ENCODE measurements at regions not wholly inside any gene's neighbourhood (a gene's known extent, or its start where the extent isn't known, plus 50 kb on each side); places are given as distances from the start of the nearest gene placed in this dataset.

DNA sequence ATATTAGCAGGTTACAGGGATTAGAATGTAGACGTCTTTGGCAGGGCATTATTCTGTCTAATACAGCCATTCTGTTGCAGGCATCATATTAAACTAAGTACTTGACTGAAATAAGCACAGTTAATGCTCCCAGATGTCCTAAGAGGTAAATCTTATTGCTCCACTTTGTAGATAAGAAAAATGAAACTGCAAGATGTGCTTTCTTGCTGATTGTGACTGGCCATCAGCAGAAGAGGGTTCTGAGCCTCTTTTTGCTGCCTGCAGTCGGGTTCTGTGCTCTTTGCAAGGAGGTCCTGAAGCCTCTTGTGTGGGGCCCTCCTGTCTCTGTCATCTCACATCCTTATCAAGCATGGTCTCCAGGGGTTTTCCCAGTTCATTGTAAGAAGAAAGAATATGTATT lies 167.1 kb downstream of the KCNJ2 start:
- TF ChIP-seq, protein P1, sequence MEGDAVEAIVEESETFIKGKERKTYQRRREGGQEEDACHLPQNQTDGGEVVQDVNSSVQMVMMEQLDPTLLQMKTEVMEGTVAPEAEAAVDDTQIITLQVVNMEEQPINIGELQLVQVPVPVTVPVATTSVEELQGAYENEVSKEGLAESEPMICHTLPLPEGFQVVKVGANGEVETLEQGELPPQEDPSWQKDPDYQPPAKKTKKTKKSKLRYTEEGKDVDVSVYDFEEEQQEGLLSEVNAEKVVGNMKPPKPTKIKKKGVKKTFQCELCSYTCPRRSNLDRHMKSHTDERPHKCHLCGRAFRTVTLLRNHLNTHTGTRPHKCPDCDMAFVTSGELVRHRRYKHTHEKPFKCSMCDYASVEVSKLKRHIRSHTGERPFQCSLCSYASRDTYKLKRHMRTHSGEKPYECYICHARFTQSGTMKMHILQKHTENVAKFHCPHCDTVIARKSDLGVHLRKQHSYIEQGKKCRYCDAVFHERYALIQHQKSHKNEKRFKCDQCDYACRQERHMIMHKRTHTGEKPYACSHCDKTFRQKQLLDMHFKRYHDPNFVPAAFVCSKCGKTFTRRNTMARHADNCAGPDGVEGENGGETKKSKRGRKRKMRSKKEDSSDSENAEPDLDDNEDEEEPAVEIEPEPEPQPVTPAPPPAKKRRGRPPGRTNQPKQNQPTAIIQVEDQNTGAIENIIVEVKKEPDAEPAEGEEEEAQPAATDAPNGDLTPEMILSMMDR (IDR thresholded peaks at IDR 0.05): no peak
- TF ChIP-seq EP300 (IDR thresholded peaks at IDR 0.05): no peak
- no peak for TF ChIP-seq POLR2AphosphoS5 (IDR thresholded peaks at IDR 0.05)
- TF ChIP-seq POLR2A (IDR thresholded peaks at IDR 0.05): no peak
- H3K36me3 ChIP-seq: no peaks in the 10 kb centered on the region
- no peak overlapping the region for H3K4me3 ChIP-seq
- H3K9me3 ChIP-seq: no peaks in the 10 kb centered on the region
- no peak for DNase-seq
- intact Hi-C loops (cut with DNase I; ENCODE audit: low total_unique reads): no loop called here
- 61 to 81% (median 73%) methylated on average over 2 of the region's 2 CpGs for WGBS, 5 donors
- H3K4me1 ChIP-seq: no peaks in the 10 kb centered on the region
- H3K27me3 ChIP-seq: no peaks in the 10 kb centered on the region
- H3K27ac ChIP-seq: no peak overlapping the region

DNA sequence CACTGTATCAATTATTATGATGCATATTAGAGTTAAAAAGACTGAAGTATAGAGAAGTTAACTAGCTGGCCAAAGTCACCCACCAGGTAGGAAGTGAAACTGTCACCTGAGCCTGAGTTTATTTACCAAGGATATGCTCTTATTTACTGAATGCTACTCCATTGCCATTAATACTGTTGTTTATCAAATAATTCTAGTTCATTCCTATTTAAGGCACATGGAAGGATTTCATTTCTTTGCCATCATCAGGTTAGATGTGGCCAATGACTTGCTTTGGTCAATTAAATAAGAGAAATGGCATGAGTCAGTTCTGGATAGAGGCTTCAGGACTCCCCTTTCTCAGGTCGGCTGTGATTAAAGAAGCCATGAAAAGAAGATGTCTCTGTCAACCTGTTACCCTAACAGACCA lies 169.6 kb downstream of the KCNJ2 start:
- Histone ChIP-seq H3K27me3 (no peaks in the 10 kb centered on the region), H3K4me3 (no peak overlapping the region), H3K36me3 (no peaks in the 10 kb centered on the region), H3K27ac (no peak overlapping the region), H3K9me3 (no peaks in the 10 kb centered on the region), H3K4me1 (peaks cover 0 to 4% (median 2%) of the 10 kb centered on the region in 4 donors)
- TF ChIP-seq POLR2AphosphoS5 (IDR thresholded peaks at IDR 0.05) (no peak), EP300 (IDR thresholded peaks at IDR 0.05) (no peak), POLR2A (IDR thresholded peaks at IDR 0.05) (no peak)
- TF ChIP-seq, protein P1 (IDR thresholded peaks at IDR 0.05): no peak
- intact Hi-C loops (cut with DNase I; ENCODE audit: low total_unique reads): no loop called here
- WGBS, 5 donors: 75 to 92% (median 82%) methylated on average over 1 of the region's 1 CpG
- no peak for DNase-seq

DNA sequence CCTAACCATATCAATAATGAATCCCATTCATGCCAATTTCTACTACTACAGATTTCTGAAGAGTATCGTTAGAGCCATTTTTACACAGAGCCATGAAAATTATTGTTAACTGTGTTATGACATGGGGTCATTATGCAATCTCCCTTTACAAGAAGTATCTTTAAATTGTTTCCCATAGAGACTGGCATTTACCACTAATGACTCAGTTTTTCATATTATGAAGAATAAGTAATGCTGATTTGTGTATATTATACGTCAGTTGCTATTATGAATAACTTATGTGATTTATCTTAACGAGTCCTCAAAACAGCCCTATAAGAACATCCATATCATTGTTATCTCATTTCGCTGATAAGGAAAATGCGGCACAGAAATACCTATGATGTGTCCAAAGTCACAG lies 173.8 kb downstream of the KCNJ2 start:
- intact Hi-C loops (cut with DNase I; ENCODE audit: low total_unique reads): no loop called here
- peaks cover 0 to 13% (median 4%) of the 10 kb centered on the region in 4 donors for H3K4me1 ChIP-seq

DNA sequence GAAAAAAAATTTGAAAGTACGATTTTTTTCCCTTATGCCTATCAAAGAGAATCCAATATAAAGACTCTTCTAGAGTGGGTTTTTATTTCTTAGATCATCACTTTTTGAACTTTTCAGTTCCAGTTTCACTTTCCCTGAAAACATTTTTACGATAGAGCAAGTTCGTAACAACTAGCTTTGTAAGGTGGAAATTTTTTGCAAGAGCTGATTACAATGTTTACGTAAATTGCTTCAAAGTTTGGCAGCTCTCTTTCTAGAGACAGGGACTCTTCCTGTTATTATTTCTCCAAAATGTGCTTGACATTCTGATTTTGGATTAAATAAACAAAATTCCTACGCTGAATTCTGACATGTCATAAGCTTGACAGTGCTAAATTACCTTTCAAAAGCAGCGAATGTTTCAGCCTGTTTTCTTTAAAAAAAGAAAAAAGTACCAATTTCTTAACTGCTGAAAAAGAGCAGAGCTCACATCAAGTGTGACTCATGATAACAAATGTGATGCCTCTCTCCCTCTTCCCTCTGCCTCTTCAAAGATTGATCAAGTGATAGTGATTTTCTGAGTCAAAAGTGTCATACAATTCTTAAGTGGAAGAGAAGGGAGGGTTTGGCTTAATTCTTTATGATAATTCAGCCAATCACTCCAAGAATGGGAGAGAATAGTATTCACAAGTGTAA lies 175.2 kb downstream of the KCNJ2 start:
- 4 to 11% (median 5%) methylated on average over 6 of the region's 6 CpGs for WGBS, 5 donors
- Histone ChIP-seq H3K27ac (peak overlapping the region in 2 of 5 donors; percentile 9 to 38), H3K36me3 (no peaks in the 10 kb centered on the region), H3K4me3 (peak overlapping the region; percentile 20 to 33 (median 28)), H3K9me3 (no peaks in the 10 kb centered on the region), H3K27me3 (no peaks in the 10 kb centered on the region), H3K4me1 (peaks cover 0 to 13% (median 4%) of the 10 kb centered on the region in 4 donors)
- peak in 1 of 2 donors; percentile 26 for DNase-seq
- TF ChIP-seq, protein P1 (IDR thresholded peaks at IDR 0.05): no peak
- TF ChIP-seq EP300 (IDR thresholded peaks at IDR 0.05) (no peak), POLR2AphosphoS5 (IDR thresholded peaks at IDR 0.05) (no peak), POLR2A (IDR thresholded peaks at IDR 0.05) (no peak)
- intact Hi-C loops (cut with DNase I; ENCODE audit: low total_unique reads): no loop called here

More for the DNA sequence above, 173.8 kb downstream of the KCNJ2 start:
- H3K9me3 ChIP-seq: no peaks in the 10 kb centered on the region
- no peak overlapping the region for H3K4me3 ChIP-seq
- no peaks in the 10 kb centered on the region for H3K27me3 ChIP-seq
- TF ChIP-seq EP300 (IDR thresholded peaks at IDR 0.05) (no peak), POLR2AphosphoS5 (IDR thresholded peaks at IDR 0.05) (no peak), POLR2A (IDR thresholded peaks at IDR 0.05) (no peak)
- TF ChIP-seq, protein P1 (IDR thresholded peaks at IDR 0.05): no peak
- DNase-seq: no peak
- H3K27ac ChIP-seq: no peak overlapping the region
- WGBS, 5 donors: 73 to 77% (median 74%) methylated on average over 5 of the region's 5 CpGs
- no peaks in the 10 kb centered on the region for H3K36me3 ChIP-seq

All from stomach (tissue), 8 donors.